Left colon (tissue), 2 donors: ENCODE measurements at regions not wholly inside any gene's neighbourhood (a gene's known extent, or its start where the extent isn't known, plus 50 kb on each side); places are given as distances from the start of the nearest gene placed in this dataset.
A peak's percentile ranks its signal among the peaks of the same experiment; 100 is the strongest.

Source experiments
- ATAC-seq: fragments of 200-7000 bp; cut with Tn5 transposase; one replicate; pipeline ENCODE4 v1.9.1; 2020; ENCODE audit warnings: mild to moderate bottlenecking, moderate library complexity
- DNase-seq, 2 donors: peaks; one replicate each; pipeline ENCODE4 v3.0.0-alpha.2; 2020
- intact Hi-C, 2 donors: fragments of 100-400 bp; cut with DNase I in 1 of 2; cut with micrococcal nuclease in 1 of 2; formaldehyde crosslinking; loops; one replicate each; pipeline versions ENCODE4 v1.11.2 to v1.14.0; 2022; cut with DNase I, micrococcal nuclease
- donor health status: DM: no; HTN: no; CAD: no.
- donor health status: DM: yes; HTN: yes; CAD: no.

DNA sequence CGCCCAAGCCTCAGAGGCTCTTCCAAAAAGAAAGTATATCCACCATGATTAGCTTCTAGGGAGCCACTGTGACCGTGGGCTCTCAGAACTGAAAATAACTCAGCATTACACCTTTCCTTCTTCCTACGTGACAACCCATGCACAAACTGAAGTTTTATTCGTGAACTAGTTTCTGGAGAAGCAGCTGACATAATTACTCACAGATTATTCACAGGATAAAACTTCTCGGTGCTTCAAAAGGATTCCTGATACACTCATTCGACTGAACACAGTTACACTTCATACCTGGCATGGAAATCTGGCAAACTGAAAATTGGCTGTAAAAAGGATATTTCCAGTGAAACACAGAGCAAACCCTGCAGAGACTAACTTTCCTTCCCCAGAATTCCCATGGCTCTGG, 139.2 kb upstream of the PTER start:
- DNase-seq (no peak), ATAC-seq (no peak)
- intact Hi-C loops, result no loop called here

DNA sequence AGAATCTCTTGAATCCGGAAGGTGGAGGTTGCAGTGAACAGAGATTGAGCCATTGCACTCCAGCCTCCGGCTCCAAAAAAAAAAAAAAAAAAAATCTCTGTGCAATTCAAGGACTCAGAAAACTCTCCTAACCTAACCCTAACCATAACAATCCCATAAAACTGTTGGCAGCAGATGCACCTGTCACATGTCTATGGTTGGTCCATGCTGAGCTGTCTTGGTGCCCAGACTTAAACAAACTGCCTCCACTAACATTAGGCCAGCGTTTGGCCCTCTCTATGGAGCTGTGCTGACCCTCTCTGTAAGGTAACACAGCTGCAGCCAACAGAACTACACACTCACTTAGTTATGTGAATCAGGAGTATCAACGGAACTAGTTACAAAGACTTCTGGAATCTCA, 132.5 kb upstream of the PTER start:
- ATAC-seq (no peak), DNase-seq (peak in 1 of 2 donors; percentile 49)
- intact Hi-C loops, result no loop called here

DNA sequence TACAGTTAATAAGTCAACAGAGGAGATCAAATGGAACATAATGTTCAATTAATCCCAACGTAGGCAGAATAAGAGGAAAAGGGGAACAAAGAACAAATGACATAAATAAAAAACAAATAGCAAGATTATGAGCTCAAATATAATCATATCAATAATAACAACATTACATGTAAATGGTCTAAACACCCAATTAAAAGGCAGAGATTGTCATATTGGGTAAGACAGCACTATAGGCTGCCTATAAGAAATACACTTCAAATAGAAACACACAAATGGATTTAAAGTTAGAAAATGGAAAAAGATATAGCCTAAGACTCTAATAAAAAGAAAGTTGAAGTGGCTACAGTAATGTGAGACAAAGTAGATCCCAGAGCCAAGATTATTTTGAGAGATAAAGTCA, 126.4 kb upstream of the PTER start:
- DNase-seq (no peak), ATAC-seq (no peak)
- intact Hi-C loops, result no loop called here

DNA sequence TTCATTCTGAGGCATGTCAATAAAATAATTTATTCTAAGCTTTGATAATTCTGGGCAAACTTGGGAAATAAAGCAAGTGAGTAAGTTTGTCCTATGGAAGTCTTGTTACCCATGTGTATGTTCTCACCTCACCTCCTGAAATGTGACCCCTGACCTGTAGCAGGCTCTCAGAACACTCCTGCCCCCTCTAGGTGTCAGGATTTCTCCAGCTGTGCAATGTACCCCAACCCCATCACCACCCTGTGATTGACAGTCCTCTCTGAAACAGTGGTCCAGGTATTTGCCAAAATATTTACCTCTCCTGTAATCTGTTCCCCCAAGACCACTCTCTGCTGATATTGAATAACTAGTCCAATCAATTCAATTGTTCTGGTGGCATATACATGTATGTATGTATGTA, 122.6 kb upstream of the PTER start:
- no peak for DNase-seq
- ATAC-seq, result no peak
- intact Hi-C loops, result no loop called here

DNA sequence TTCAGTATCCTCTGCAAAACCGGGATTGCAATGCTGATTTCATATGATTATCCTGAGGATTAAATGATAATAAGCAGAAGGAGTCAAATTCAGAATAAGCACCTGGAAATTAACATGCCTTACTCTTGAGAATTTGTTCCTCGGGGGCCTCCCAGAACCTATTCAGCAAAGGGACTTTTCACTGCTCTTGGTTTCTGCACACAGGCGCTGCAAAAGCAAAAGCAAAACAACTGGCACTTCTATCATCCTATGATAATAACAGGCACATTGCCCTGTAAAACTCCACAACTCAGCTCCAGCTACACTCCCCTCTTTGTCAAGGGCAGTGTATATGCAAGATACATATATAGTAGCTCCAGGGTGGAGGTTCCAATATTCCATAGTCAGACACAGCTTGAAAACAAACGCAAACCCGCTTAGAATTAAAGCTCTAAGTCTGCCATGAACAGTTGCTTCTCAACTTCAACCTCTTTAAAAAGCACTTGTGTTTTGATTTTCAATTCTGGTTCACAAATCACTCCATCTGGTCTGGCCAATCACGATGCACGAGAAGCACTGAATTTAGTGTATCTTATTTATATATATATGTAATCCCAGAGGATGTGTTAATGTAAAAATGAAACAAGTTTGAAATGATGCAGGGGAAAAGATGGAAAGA, 119.9 kb upstream of the PTER start:
- ATAC-seq (no peak), DNase-seq (no peak)
- intact Hi-C loops, result no loop called here

DNA sequence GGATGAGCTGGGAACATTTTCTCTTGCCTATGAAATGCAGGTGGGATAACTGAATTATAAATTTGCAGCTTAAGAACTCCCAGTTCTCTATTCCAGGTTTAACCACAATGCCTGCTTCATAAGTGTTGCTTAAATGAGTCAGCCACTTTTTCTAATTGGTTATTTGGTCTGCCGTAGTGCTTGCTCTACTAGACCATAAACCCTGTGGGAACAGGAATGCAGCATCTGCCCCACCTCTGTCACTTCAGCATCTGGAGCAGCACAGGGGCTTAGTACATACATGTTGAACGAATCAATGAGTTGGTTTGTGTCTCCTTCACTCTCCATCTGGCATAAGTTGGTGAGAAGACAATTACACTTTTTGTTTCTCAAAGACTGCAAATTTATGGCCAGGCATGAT, 95.2 kb upstream of the PTER start:
- intact Hi-C loops, result no loop called here
- ATAC-seq (no peak), DNase-seq (no peak)

DNA sequence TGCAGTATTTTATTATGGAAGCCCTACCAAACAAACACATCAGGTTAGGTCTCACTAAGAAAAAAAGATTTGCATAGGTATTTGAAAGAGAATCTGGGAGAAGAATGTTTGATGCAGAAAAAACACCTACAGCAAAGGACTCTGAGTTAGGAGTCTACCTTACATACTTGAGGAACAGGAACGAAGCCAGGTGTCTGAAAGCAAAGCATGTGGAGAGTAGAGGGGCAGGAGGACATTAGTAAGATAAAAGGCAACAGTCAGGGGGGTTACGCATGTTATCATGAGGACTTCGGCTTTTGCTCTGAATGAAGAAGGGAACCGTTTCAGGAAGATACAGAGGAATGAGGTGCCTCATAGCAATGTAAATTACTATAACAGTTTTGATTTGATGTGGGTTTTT, 87.9 kb upstream of the PTER start:
- DNase-seq (no peak), ATAC-seq (no peak)
- intact Hi-C loops, result no loop called here

DNA sequence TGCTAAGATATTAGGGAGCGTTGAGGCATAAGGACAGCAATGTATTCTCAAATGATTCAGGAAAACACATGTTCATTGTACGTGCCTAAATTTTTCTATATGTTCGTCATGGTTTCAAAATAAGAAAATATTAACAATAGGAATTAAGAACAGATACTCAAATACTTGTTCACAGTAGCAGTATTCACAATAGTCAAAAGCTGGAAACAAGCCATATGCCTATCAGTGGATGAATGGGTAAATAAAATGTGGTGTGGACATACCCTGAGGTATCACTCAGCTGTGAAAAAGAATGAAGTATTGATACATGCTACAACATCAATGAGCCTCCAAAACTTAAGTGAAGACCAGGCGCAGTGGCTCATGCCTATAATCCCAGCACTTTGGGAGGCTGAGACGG, 84.7 kb upstream of the PTER start:
- ATAC-seq, result no peak
- DNase-seq, result no peak
- intact Hi-C loops, result no loop called here

DNA sequence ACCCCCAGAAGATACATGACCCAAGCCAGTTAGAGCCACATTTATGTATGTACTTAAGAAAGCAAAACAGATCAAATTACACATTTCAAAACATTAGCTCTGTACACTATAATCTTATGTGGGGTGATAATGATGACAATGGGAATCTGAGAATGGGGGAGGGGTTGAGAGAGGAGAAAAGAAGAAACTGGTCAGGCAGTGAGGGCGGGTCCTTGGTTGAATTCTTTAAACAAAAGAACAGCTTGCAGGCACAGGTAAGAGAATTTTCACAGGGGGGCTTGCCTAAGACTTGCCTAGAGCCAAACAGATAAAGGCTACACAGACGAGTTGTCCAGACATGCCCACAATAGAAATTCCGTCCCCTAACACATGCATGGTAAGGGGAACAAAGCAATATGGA, 76.8 kb upstream of the PTER start:
- no peak for DNase-seq
- no peak for ATAC-seq
- intact Hi-C loops, result no loop called here

DNA sequence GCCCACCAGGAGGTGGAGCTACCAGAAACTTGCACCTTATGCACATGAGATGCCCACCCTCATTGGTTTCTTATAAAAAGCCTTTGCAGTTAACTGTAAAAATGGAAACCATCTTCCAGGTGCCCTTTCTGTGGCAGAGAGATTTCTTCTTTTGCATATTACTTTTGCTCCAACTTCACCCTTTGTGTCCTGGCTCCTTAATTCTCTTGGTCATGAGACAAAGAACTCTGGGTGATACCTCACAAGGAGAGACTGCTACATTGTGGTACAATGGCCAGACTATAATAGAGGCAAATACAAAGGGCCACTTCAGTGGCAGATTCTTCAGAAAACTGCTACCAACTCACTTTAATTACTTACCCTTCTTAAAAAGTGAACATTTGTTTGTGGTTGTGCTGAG, 76.4 kb upstream of the PTER start:
- no peak for DNase-seq
- intact Hi-C loops, result no loop called here

DNA sequence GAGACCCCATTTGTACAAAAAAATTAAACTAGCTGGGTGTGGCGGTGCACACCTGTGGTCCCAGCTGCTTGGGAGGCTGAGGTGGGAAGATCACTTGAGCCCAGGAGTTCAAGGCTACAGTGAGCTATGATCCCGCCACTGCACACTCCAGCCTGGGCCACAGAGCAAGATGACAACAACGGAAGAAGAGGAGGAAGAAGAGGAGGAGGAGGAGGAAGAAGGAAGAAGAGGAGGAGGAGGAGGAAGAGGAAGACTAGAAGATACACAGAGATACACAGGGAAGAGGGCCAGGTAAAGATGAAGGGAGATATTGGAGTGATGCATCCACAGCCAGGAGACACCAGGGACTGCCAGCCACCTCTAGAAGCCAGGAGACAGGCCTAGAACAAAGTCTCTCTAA, 75.7 kb upstream of the PTER start:
- intact Hi-C loops, result no loop called here
- DNase-seq, result no peak

More for the DNA sequence above, 76.4 kb upstream of the PTER start:
- ATAC-seq, result no peak

DNA sequence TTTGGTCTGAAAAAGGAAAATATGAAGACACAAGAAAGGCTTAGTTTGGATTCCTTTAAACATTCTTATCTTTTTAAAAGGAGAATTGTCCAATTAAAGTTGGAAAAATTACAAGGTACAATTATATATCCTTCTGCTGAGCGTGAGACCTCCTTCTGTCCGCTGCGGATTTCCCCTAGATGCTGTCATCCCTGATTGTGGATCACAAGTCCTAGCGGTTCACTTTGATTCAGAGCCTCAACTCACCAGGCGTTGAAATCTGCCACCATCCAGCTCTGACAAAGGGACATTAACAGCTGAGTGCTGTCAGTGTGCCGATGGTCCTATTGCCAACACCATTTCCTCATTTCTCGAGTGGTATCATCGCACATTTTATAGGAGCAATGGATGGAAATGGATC, 73.1 kb upstream of the PTER start:
- intact Hi-C loops, result no loop called here
- no peak for DNase-seq
- ATAC-seq, result no peak

More for the DNA sequence above, 75.7 kb upstream of the PTER start:
- no peak for ATAC-seq

DNA sequence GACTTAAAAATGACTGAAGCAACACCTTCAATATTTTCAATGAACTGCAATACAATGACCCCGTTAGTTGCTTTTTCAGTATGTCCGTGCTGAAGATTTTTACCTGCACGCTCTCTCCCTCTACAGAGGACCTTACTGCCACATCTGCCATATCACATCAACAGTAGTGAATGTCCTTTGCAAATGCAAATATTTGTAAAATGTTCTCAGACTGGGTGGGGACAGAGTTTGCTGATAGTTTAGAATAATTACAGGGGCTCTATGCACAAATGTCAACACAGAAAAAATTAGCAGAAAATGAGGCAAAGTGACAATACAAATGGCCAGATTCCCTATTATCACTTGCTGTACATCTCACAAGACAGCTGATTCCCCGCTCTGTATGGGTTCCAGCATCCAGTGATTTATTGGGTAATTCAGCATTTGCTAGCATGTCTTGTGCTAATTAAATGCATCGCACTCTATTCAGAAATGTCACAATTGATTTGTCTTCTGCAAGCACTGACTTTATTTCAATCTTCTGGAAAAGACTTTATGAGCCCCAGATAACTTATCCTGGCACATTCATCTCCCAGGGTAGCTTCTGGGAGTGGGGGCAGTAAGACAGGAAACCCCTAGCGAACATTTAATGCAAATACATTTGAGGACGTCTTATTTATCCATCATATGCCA, 69.1 kb upstream of the PTER start:
- intact Hi-C loops, result no loop called here
- ATAC-seq, result no peak

DNA sequence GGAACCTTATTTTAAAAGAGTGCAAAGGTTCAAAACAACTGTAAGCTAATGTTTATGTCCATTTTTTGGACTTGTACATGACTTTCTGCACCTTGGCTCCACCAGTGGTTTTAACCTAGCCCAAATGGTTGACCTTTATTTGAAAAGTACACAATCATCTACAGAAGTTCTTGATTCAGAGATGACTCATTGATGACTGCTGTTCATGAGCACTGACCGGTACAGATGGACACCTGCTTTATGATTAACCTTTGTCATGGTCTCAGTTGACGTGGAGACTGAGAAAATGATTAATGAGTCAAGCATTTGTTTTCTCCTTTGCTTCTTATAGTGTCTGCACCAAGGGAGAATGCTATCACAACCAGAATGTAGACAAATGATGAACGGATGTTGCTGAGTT, 55.7 kb upstream of the PTER start:
- DNase-seq (no peak), ATAC-seq (no peak)
- intact Hi-C loops, result no loop called here

More for the DNA sequence above, 69.1 kb upstream of the PTER start:
- DNase-seq, result no peak

DNA sequence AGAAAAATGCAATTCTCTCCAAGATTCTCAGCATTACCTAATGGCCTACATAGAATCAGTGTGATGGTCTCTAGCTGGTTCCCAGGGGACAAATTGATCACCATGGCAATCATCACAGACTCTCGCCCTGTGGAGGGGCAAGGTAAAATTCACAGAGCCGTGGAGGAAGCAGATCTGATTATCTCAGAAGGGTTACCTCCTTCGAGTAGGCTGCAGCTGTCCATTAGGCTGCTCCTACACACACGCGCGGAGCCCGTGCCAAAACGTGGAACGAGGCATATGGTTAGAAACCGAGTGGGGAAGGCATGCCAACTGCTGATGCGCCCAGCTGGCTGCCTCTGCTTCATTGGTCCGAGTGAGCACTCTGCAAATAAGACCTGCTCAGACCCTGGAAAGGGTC, 52.8 kb upstream of the PTER start:
- intact Hi-C loops, result no loop called here
- no peak for ATAC-seq
- DNase-seq, result no peak

DNA sequence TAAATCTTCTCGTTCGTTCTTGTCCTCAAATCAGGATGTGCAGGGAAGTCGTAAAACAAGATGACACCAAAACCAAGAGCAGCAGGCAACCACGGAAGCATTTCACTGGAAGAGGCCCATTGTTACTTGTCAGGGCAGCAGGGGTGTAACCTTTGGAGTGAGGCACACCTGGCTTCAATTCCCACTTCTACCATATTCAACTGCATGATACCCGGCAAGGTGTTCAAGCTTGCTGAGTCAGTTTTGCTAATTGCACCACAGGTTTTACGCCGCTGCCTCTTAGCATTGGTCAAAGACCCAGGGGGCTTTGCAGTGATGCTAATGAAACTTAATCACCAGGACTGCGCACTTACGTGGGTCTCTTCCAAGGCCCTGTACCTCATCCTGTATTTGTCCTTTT, 50.0 kb upstream of the PTER start:
- DNase-seq, result no peak
- intact Hi-C loops, result no loop called here
- no peak for ATAC-seq
